HG02678 (cell line): ENCODE measurements at regions not wholly inside any gene's neighbourhood (a gene's known extent, or its start where the extent isn't known, plus 50 kb on each side); places are given as distances from the start of the nearest gene placed in this dataset.
"Not testable (repeated sequence)": the region's sequence is repeated elsewhere in the genome, so short reads cannot be mapped to it uniquely, and the experiment has no call there.

Experiments used
- ATAC-seq: cut with Tn5 transposase; IDR thresholded peaks from one replicate; pipeline ENCODE4 v1.9.1; 2021; ENCODE audit warnings: mild to moderate bottlenecking, moderate library complexity; ENCODE audit not compliant: unreplicated experiment

DNA sequence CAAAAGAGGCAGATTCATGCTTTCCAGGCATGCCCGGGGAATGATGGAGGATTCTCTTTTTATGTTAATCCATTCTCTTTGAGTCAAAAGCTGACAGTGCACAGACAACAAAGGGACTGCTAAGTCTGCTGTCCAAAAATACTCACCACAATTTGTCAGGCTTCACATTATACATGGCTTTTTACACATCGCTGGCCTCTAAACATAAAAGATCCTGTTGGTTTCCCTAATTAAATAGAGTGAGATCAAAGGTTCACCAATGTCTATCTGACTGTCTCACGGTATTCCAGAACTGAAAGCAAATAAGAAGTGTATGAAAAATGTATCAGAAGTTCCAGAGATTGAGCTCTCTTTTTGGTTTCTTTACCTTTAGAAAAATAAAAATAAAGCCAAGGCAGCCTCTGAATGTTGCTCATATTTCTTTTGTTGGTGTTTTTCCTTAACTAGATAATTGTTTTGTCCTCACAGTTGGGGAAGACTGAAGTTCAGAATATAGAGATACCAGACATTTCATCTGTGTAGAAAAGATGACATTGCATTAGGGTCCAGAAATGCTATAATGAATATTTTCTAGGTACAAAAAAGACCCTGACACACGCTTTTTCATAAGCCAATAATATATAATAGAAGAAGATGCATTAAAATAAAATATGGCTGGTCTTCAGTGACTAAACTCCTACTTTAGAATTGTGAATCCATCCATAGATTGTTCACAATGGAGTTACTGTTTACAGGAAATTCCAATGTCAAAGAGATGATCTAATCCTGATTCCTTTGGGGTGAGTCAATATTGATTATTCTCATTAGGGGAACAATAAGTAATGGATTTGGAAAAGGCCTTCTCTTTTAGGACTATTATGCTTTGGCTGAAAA is 688.2 kb upstream of the CDH6 start:
- no peak for ATAC-seq

GRCh38 chr5:30502277-30502676 is 691.2 kb upstream of the CDH6 start:
- no peak for ATAC-seq

GRCh38 chr5:30501065-30501464 is 692.4 kb upstream of the CDH6 start:
- no peak for ATAC-seq

GRCh38 chr5:30500513-30500912 is 693.0 kb upstream of the CDH6 start:
- no peak for ATAC-seq

GRCh38 chr5:30499402-30499801 is 694.1 kb upstream of the CDH6 start:
- no peak for ATAC-seq

GRCh38 chr5:30498972-30499371 is 694.5 kb upstream of the CDH6 start:
- no peak for ATAC-seq

DNA sequence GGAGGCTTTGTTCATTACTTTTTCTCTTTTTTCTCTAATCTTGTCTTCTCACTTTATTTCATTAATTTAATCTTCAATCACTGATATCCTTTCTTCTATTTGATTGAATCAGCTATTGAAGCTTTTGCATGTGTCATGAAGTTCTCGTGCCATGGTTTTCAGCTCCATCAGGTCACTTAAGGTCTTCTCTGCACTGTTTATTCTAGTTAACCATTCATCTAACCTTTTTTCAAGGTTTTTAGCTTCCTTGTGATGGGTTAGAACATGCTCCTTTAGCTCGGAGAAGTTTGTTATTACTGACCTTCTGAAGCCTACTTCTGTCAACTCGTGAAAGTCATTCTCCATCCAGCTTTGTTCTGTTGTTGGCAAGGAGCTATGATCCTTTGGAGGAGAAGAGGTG is 695.0 kb upstream of the CDH6 start:
- not testable (repeated sequence) for ATAC-seq

DNA sequence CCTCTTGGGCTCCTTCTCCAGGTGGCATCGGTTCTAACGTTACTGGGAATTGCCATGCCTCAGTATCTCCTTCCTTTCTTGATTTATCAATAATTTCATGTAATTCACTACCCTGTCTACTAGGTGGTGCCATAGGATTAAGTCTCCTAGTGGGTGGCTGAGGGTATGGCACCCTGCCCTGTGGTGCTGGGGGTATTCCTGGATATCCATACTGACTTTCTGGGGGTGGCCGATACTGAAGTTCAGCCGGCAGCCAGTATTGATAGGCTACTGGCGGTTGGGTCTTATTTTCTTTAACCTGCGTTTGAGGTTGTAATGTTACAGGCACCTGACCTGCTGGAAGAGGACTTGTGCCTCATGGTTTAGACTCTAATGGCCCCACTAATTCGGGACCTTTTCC is 699.4 kb upstream of the CDH6 start:
- ATAC-seq, result not testable (repeated sequence)

DNA sequence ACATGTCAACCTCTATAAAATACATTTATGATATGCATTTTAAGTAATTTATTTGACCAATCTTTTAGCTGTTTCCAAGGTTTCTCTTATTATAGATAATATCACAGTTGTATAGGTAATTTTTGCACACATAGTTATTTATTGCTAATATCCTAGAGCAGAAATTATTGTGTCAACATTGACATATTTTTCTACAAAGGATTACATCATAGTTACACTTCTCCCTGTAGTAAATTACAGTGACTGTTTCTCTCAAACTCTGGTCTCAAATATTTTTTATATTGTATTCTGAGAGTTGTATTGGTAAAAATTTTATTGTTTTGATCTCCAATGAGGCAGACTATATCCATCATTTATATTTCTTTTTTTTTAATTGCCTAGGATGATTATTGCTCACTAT is 714.4 kb upstream of the CDH6 start:
- no peak for ATAC-seq

DNA sequence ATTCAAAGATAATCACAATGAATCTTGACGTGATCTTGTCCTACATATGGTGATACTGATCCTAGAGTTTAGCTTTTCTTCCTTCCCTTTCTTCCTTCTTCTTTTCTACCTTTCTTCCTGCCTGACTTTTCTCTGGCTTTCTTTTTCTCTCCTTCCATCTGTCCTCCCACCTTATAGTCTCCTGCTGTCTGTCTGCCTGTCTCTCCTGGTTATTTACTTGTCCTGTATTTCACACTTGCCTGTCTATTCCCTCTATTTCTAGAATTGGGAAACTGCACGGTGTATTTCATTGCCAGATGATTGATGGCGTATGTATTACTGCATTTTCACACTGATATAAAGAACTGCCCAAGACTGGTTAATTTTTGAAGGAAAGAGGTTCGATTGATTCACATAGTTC is 718.1 kb upstream of the CDH6 start:
- no peak for ATAC-seq

DNA sequence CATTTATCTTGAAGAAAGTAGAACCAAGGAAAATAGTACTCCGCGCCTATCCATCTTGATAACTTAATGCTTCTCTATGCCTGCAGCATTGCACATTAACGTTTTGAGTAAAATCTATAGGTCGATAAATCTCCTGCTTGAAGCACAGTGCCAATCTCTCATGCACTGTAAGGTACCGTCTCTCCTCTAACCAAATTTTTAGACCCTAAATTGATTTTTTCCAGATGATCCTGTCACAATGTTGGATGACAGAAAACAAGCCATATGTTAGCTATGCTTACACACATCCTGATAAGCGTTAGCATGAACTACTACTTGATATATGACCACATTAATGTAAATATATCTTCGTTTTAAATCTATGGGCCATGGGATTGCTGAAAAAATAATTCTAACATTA is 723.8 kb upstream of the CDH6 start:
- no peak for ATAC-seq

DNA sequence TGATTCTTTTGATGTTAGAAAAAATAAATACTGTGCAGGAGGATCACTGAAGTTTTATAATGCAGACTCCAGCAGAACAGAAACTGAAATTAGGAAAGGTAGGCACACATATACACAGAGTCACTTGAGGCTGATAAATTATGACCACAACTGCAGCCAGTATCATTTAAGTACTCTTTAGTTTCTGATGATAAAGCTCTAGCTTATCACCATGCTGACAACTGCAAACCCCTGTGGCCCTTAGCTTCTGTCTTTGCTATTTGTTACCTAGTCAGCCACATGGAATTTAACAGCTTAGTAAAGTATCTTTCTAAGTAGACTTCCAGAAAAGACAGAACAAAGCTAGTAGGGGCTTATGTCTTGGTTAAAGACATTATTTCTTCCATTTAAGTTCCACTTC is 734.8 kb upstream of the CDH6 start:
- ATAC-seq, result no peak

GRCh38 chr5:30455484-30455883 is 738.0 kb upstream of the CDH6 start:
- ATAC-seq, result not testable (repeated sequence)

DNA sequence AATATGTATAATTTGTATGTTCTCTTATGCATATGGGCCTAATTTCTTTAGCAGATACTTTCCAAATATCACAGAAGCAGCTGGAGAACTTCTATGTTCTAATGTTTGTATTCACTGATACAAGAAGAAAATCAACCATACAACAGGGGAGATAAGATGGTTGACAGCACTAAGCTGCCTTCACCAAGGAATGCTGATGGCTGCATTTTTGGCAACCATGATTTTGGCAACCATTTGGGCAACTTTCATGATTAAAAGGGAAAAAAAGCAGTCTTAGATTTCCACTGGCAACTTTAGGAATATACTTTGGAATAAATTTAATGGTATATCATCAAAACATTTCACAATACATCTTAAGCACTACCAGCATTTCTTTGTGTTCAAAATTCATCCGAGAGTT is 740.3 kb upstream of the CDH6 start:
- ATAC-seq, result no peak

GRCh38 chr5:30450153-30450552 is 743.3 kb upstream of the CDH6 start:
- no peak for ATAC-seq

DNA sequence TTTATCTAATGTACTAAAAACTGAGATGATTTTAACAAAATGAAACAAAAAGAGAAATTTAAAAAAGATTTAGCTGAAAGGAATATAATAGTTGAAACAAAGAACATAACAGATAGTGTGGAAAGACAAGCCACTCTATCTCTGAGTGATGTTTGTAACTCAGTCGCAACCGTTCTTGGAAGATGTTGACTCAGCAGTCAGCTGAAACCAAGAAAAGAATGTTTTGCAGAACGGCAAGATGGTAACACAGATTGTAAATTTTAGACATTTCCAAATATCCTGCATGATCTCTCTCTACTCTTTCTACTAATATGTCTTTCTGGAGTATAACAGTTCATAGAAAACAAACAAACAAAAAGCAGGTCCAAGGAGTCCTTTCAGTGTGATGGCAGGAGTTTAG is 746.1 kb upstream of the CDH6 start:
- ATAC-seq, result no peak

DNA sequence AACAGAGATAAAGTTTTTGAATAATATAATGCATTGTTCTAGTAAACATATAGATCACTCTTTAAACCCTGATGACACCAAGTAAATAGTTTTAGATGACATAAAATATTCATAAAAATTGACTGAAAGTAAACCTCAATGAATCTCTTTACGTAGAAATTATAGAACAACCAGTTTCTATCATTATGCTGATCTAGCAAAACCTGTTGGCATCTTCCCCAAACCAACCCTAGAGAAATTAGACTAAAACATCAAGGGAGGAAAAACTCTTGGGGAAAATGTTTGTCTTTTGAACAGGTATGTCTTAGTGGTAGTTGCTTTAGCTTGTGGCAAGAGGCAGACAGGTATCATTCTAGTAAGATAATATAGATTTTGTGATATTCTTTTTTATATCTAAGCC is 747.0 kb upstream of the CDH6 start:
- no peak for ATAC-seq

GRCh38 chr5:30438785-30439184 is 754.7 kb upstream of the CDH6 start:
- ATAC-seq, result no peak

GRCh38 chr5:30436691-30437090 is 756.8 kb upstream of the CDH6 start:
- no peak for ATAC-seq

DNA sequence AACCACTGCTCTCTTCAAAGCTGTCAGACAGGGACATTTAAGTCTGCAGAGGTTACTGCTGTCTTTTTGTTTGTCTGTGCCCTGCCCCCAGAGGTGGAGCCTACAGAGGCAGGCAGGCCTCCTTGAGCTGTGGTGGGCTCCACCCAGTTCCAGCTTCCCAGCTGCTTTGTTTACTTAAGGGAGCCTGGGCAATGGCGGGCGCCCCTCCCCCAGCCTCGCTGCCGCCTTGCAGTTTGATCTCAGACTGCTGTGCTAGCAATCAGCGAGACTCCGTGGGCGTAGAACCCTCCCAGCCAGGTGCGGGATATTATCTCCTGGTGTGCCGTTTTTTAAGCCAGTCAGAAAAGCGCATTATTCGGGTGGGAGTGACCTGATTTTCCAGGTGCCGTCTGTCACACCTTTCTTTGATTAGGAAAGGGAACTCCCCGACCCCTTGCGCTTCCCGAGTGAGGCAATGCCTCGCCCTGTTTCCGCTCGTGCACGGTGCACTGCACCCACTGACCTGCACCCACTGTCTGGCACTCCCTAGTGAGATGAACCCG is 764.5 kb upstream of the CDH6 start:
- not testable (repeated sequence) for ATAC-seq

GRCh38 chr5:30414078-30414477 is 779.4 kb upstream of the CDH6 start:
- no peak for ATAC-seq

DNA sequence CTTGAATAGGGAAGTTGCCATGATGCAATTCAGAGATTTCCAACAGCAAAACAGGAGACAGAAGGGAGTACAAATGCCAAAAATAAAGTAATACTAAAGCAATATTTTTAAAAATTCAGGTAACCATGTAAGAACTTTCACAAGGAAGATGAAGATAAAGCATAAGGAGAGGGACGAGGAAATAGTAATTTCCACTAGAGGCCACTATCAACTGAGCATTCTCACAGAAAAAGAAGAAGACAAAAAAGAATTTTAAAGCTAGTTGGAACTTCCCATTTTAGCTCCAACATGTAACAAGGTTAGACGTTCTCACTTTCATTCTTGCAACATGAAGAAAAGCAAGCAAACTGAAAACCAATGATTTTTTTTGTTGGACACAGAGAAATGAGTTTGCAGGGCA is 779.9 kb upstream of the CDH6 start:
- ATAC-seq, result no peak

GRCh38 chr5:30405821-30406220 is 787.7 kb upstream of the CDH6 start:
- no peak for ATAC-seq
